Gastroesophageal sphincter (tissue), 4 donors: ENCODE measurements at regions not wholly inside any gene's neighbourhood (a gene's known extent, or its start where the extent isn't known, plus 50 kb on each side); places are given as distances from the start of the nearest gene placed in this dataset.

Experiments used
- ATAC-seq: fragments of 150-250 bp; one replicate; pipeline ENCODE4 v1.9.1; 2016; ENCODE audit warnings: mild to moderate bottlenecking, moderate library complexity
- H3K27ac ChIP-seq, 4 donors: fragments of 200-600 bp; sonication (generic) in 3 of 4; 1 replicate in 3 of 4; 2 replicates in 1 of 4; pipeline ENCODE4 v1.5.1; 2016 to 2019
- H3K27me3 ChIP-seq: fragments of 200-600 bp; sonication (generic); one replicate; pipeline ENCODE4 v1.5.1; 2019
- H3K36me3 ChIP-seq, 2 donors: fragments of 200-600 bp; sonication (generic); one replicate each; pipeline ENCODE4 v1.5.1; 2019; ENCODE audit warnings: control low read depth in 1 of 2
- H3K4me1 ChIP-seq, 3 donors: fragments of 200-600 bp; sonication (generic); 1 replicate in 2 of 3; 2 replicates in 1 of 3; pipeline ENCODE4 v1.5.1; 2016 to 2019; ENCODE audit warnings: control low read depth in 2 of 3
- H3K4me3 ChIP-seq, 2 donors: fragments of 200-600 bp; sonication (generic); one replicate each; pipeline ENCODE4 v1.5.1; 2019; ENCODE audit warnings: mild to moderate bottlenecking in 1 of 2, moderate library complexity in 1 of 2
- H3K9me3 ChIP-seq, 3 donors: fragments of 200-600 bp; sonication (generic); one replicate each; pipeline ENCODE4 v1.5.1; 2017 to 2019; ENCODE audit warnings: control low read depth in 2 of 3
- CTCF ChIP-seq, 4 experiments: fragments of 200-600 bp in 2 of 4; fragments of 450-650 bp in 2 of 4; sonication (generic) in 1 of 4; IDR thresholded peaks; one replicate each; pipeline ENCODE4 v1.5.1; 2017 to 2019; ENCODE audit warnings: antibody characterized with exemption in 4 of 4, mild to moderate bottlenecking in 2 of 4, moderate library complexity in 2 of 4
- EP300 ChIP-seq: sonication (generic); formaldehyde crosslinking; IDR thresholded peaks from one replicate; pipeline ENCODE4 v1.6.1; 2017; ENCODE audit warnings: antibody characterized with exemption, mild to moderate bottlenecking
- POLR2A ChIP-seq, 2 donors: fragments of 450-650 bp; IDR thresholded peaks; one replicate each; pipeline ENCODE4 v1.6.1; 2017; ENCODE audit warnings: antibody characterized with exemption in 2 of 2, mild to moderate bottlenecking in 2 of 2, moderate library complexity in 1 of 2
- POLR2AphosphoS5 ChIP-seq: sonication (generic); formaldehyde crosslinking; IDR thresholded peaks from one replicate; pipeline ENCODE4 v1.6.1; 2017; ENCODE audit warnings: antibody characterized with exemption
- WGBS, 2 donors: methylation state at CpG; one replicate each; pipeline ENCODE4 v1.1.5; 2018; ENCODE audit warnings: low coverage in 1 of 2; 5-methylcytosine and 5-hydroxymethylcytosine counted together

- no peaks in the 10 kb centered on the region for H3K36me3 ChIP-seq
- H3K9me3 ChIP-seq, result no peaks in the 10 kb centered on the region
- WGBS, 2 donors, result 83 to 100% methylated on average over 1 of the region's 6 CpGs
- H3K27me3 ChIP-seq, result no peaks in the 10 kb centered on the region
- no peak for TF ChIP-seq CTCF (IDR thresholded peaks at IDR 0.05)
- TF ChIP-seq EP300, result no peak
- no peak for TF ChIP-seq POLR2A (IDR thresholded peaks at IDR 0.05)
- no peak for TF ChIP-seq POLR2AphosphoS5
- ATAC-seq, result no peak
- H3K4me3 ChIP-seq, result no peak overlapping the region
- H3K4me1 ChIP-seq, result no peaks in the 10 kb centered on the region
- no peak overlapping the region for H3K27ac ChIP-seq
Measured at GRCh38 chr2:239597216-239597615, 196.4 kb upstream of the HDAC4 start.

- 93 to 100% methylated on average over 2 to 5 of the region's 11 CpGs for WGBS, 2 donors
- ATAC-seq, result no peak
Measured at GRCh38 chr2:239596792-239597191, 196.0 kb upstream of the HDAC4 start.

GRCh38 chr2:239596253-239596652 lies 195.4 kb upstream of the HDAC4 start:
- Histone ChIP-seq H3K9me3 (no peaks in the 10 kb centered on the region), H3K27me3 (no peaks in the 10 kb centered on the region), H3K4me3 (no peak overlapping the region), H3K27ac (no peak overlapping the region), H3K36me3 (no peaks in the 10 kb centered on the region), H3K4me1 (no peaks in the 10 kb centered on the region)
- TF ChIP-seq CTCF (IDR thresholded peaks at IDR 0.05) (no peak), POLR2AphosphoS5 (no peak), POLR2A (IDR thresholded peaks at IDR 0.05) (no peak)
- 90 to 100% methylated on average over 1 to 2 of the region's 4 CpGs for WGBS, 2 donors
- no peak for ATAC-seq

More at GRCh38 chr2:239596792-239597191, 196.0 kb upstream of the HDAC4 start:
- TF ChIP-seq POLR2A (IDR thresholded peaks at IDR 0.05) (no peak), EP300 (no peak), CTCF (IDR thresholded peaks at IDR 0.05) (no peak), POLR2AphosphoS5 (no peak)
- Histone ChIP-seq H3K27me3 (no peaks in the 10 kb centered on the region), H3K4me3 (no peak overlapping the region), H3K27ac (no peak overlapping the region), H3K9me3 (no peaks in the 10 kb centered on the region), H3K4me1 (no peaks in the 10 kb centered on the region), H3K36me3 (no peaks in the 10 kb centered on the region)

GRCh38 chr2:239595726-239596125 lies 194.9 kb upstream of the HDAC4 start:
- Histone ChIP-seq H3K27ac (no peak overlapping the region), H3K4me3 (no peak overlapping the region), H3K36me3 (no peaks in the 10 kb centered on the region), H3K27me3 (no peaks in the 10 kb centered on the region), H3K4me1 (no peaks in the 10 kb centered on the region), H3K9me3 (no peaks in the 10 kb centered on the region)
- WGBS, 2 donors, result 88 to 95% methylated on average over 3 to 4 of the region's 8 CpGs
- ATAC-seq, result no peak
- no peak for TF ChIP-seq POLR2AphosphoS5
- TF ChIP-seq POLR2A (IDR thresholded peaks at IDR 0.05), result no peak
- no peak for TF ChIP-seq CTCF (IDR thresholded peaks at IDR 0.05)
- no peak for TF ChIP-seq EP300

GRCh38 chr2:239594772-239595608 lies 194.2 kb upstream of the HDAC4 start:
- no peaks in the 10 kb centered on the region for H3K9me3 ChIP-seq
- no peak overlapping the region for H3K4me3 ChIP-seq
- H3K27me3 ChIP-seq, result no peaks in the 10 kb centered on the region
- 90 to 95% methylated on average over 11 to 13 of the region's 20 CpGs for WGBS, 2 donors
- H3K36me3 ChIP-seq, result no peaks in the 10 kb centered on the region
- ATAC-seq, result no peak
- TF ChIP-seq EP300 (no peak), CTCF (IDR thresholded peaks at IDR 0.05) (no peak), POLR2A (IDR thresholded peaks at IDR 0.05) (no peak), POLR2AphosphoS5 (no peak)
- no peak overlapping the region for H3K27ac ChIP-seq
- H3K4me1 ChIP-seq, result no peaks in the 10 kb centered on the region
